PFSK-1 (cell line): ENCODE measurements at regions not wholly inside any gene's neighbourhood (a gene's known extent, or its start where the extent isn't known, plus 50 kb on each side); places are given as distances from the start of the nearest gene placed in this dataset.

Experiments
- POLR2AphosphoS5 ChIP-seq: IDR thresholded peaks from 2 replicates; pipeline ENCODE4 v1.6.1; 2012; ENCODE audit warnings: low read depth, mild to moderate bottlenecking, control low read depth, low read length, moderate library complexity
- SIN3A ChIP-seq: IDR thresholded peaks from 2 replicates; pipeline ENCODE4 v1.6.1; 2012; ENCODE audit warnings: mild to moderate bottlenecking, low read length, moderate library complexity, borderline replicate concordance; ENCODE audit not compliant: insufficient read depth
- TAF1 ChIP-seq: IDR thresholded peaks from 2 replicates; pipeline ENCODE4 v1.6.1; 2012; ENCODE audit warnings: low read length, control low read depth, borderline replicate concordance; ENCODE audit not compliant: insufficient read depth
- TF ChIP-seq, protein P1 (sequence below), 2 experiments: IDR thresholded peaks; 2 replicates each; pipeline versions ENCODE4 v1.6.1 to v1.8.0; 2011 to 2012; ENCODE audit warnings: low read depth in 2 of 2, low read length in 2 of 2, control low read depth in 1 of 2, inconsistent platforms in 1 of 2, mild to moderate bottlenecking in 1 of 2, moderate library complexity in 1 of 2; ENCODE audit not compliant: insufficient read depth in 1 of 2

GRCh38 chr2:138176862-138177439 lies 212.7 kb downstream of the HNMT start:
- TF ChIP-seq POLR2AphosphoS5, result no peak
- no peak for TF ChIP-seq TAF1
- TF ChIP-seq, protein P1, sequence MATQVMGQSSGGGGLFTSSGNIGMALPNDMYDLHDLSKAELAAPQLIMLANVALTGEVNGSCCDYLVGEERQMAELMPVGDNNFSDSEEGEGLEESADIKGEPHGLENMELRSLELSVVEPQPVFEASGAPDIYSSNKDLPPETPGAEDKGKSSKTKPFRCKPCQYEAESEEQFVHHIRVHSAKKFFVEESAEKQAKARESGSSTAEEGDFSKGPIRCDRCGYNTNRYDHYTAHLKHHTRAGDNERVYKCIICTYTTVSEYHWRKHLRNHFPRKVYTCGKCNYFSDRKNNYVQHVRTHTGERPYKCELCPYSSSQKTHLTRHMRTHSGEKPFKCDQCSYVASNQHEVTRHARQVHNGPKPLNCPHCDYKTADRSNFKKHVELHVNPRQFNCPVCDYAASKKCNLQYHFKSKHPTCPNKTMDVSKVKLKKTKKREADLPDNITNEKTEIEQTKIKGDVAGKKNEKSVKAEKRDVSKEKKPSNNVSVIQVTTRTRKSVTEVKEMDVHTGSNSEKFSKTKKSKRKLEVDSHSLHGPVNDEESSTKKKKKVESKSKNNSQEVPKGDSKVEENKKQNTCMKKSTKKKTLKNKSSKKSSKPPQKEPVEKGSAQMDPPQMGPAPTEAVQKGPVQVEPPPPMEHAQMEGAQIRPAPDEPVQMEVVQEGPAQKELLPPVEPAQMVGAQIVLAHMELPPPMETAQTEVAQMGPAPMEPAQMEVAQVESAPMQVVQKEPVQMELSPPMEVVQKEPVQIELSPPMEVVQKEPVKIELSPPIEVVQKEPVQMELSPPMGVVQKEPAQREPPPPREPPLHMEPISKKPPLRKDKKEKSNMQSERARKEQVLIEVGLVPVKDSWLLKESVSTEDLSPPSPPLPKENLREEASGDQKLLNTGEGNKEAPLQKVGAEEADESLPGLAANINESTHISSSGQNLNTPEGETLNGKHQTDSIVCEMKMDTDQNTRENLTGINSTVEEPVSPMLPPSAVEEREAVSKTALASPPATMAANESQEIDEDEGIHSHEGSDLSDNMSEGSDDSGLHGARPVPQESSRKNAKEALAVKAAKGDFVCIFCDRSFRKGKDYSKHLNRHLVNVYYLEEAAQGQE (IDR thresholded peaks at IDR 0.05; ENCODE audit: insufficient read depth in 1 of 2, low read depth in 2 of 2, low read length in 2 of 2), result no peak
- no peak for TF ChIP-seq SIN3A
